ENCODE measurements at regions not wholly inside any gene's neighbourhood (a gene's known extent, or its start where the extent isn't known, plus 50 kb on each side); places are given as distances from the start of the nearest gene placed in this dataset.

DNA sequence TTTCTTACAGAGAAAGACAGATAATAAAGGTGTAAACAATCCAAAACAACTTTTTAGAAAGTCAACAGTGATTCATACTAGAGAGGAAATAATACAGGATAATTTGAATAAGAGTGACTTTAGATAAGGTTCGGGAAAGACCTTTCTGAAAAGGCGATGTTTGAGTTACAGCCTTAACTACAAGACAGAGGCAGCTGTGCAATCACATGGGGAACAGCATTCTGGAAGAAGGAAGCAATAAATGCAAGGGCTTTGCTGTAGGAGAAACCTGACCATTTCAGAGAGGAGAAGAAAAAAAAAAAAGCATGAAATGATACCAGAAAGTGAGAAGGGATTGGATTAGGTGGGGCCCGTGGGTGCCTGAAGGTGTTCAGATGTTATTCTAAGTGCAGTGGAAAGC, 200.6 kb upstream of the ATP11B start:
- H3K27ac Mint-ChIP-seq: no peak overlapping the region
- Histone ChIP-seq H3K4me3 (ENCODE audit: control insufficient read depth in 1 of 2, extremely low read depth in 1 of 2, low read length in 1 of 2) (no peak overlapping the region), H3K27ac (ENCODE audit: low read length) (no peak overlapping the region), H3K4me1 (ENCODE audit: control insufficient read depth in 1 of 2, extremely low read depth in 1 of 2, insufficient read depth in 2 of 2, low read length in 2 of 2) (no peaks in the 10 kb centered on the region), H3K27me3 (replicated peaks in 1 of 2; ENCODE audit: control insufficient read depth in 2 of 2, extremely low read depth in 1 of 2, insufficient read depth in 2 of 2, low read length in 1 of 2) (no peaks in the 10 kb centered on the region), H3K9me3 (no peaks in the 10 kb centered on the region), H3K36me3 (ENCODE audit: control insufficient read depth in 2 of 2, extremely low read depth in 1 of 2, insufficient read depth in 1 of 2, low read length in 1 of 2) (no peaks in the 10 kb centered on the region)
- H3K9me3 Mint-ChIP-seq: peaks cover 4 to 6% (median 4%) of the 10 kb centered on the region in 3 donors
- H3K4me3 Mint-ChIP-seq: no peak overlapping the region
- ATAC-seq (replicated peaks in 1 of 4) (no peak), DNase-seq (no peak)
- no peaks in the 10 kb centered on the region for H3K4me1 Mint-ChIP-seq
- no peaks in the 10 kb centered on the region for H3K36me3 Mint-ChIP-seq
- CTCF ChIA-PET: interaction anchor here in 1 of 2 donors (1.0 kb wide), 1 partner anchor 9 kb away, joined by 3 read pairs; no protein-coding TSS in a partner anchor
- WGBS (ENCODE audit: insufficient coverage): 92% methylated on average over 3 of the region's 3 CpGs
- POLR2A ChIA-PET: no interaction called here
- H3K27me3 Mint-ChIP-seq: peaks cover 2 to 13% of the 10 kb centered on the region in 2 donors

DNA sequence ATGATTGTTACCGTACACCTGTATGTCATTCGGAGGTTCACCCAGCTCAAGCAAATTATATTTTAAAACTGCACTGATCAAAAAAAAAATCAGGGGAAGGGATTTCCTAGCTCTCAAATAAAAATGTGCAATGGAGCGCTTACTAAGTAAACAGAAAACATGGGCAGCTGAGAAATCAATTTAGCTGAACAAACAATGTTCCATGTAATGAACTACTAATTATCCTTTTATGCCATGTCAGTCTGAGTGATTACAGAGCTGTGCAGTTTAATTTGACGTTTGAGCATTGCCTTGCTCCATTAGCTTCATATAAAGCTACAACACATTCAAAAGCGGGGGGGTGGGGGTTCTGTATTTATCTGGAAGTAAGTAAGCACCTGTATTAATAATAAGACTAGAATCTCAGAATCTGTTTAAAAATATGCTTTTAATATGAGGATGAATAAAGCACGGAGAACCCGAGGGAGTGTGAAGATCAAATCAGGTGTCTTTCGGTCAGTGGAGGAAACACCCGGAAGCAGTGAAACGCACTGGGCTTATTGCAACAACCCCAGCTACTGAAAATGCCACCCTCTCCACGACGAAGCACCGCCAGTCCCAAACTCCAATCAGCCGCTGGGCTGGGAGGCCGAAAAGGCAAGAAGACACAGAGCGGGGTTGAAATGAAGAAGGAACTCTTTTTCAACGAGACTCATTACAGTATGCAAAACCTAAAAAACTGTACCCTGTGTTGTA, 196.5 kb upstream of the ATP11B start:
- CTCF ChIA-PET: interaction anchor here in 1 of 2 donors (0.6 kb wide), 1 partner anchor 955 kb away, joined by 3 read pairs; no protein-coding TSS in a partner anchor
- POLR2A ChIA-PET: no interaction called here
- H3K27me3 ChIP-seq (replicated peaks in 1 of 2; ENCODE audit: control insufficient read depth in 2 of 2, extremely low read depth in 1 of 2, insufficient read depth in 2 of 2, low read length in 1 of 2): no peaks in the 10 kb centered on the region

DNA sequence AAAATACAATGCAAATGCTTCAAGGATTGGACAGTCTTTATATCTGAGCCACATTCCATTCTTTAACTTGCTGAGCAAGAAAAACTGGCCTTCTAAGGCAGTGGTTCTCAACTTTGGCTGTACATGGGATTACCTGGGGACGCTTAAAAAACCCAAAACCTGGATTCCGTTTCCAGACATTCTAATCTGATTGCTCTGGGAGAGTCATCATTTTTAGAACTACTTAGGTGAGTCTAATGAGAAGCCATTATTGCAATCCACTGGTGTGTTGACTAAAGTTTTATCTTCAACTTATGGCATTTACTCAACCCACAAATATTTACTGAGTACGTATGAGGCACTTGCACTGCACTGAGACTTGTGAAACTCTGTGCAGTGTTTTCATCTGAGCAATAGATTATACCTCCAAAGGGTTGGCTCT, 195.7 kb upstream of the ATP11B start:
- Mint-ChIP-seq H3K9me3 (no peaks in the 10 kb centered on the region), H3K27me3 (peaks cover 4 to 13% of the 10 kb centered on the region in 2 donors), H3K27ac (no peak overlapping the region), H3K36me3 (no peaks in the 10 kb centered on the region), H3K4me3 (no peak overlapping the region), H3K4me1 (no peaks in the 10 kb centered on the region)
- no peak overlapping the region for H3K27ac ChIP-seq (ENCODE audit: low read length)
- no peak overlapping the region for H3K4me3 ChIP-seq (ENCODE audit: control insufficient read depth in 1 of 2, extremely low read depth in 1 of 2, low read length in 1 of 2)
- ChIA-PET CTCF (no interaction called here), POLR2A (no interaction called here)
- H3K4me1 ChIP-seq (ENCODE audit: control insufficient read depth in 1 of 2, extremely low read depth in 1 of 2, insufficient read depth in 2 of 2, low read length in 2 of 2): no peaks in the 10 kb centered on the region
- ATAC-seq (replicated peaks in 1 of 4): no peak
- H3K36me3 ChIP-seq (ENCODE audit: control insufficient read depth in 2 of 2, extremely low read depth in 1 of 2, insufficient read depth in 1 of 2, low read length in 1 of 2): no peaks in the 10 kb centered on the region
- H3K27me3 ChIP-seq (replicated peaks in 1 of 2; ENCODE audit: control insufficient read depth in 2 of 2, extremely low read depth in 1 of 2, insufficient read depth in 2 of 2, low read length in 1 of 2): no peaks in the 10 kb centered on the region
- DNase-seq: no peak
- H3K9me3 ChIP-seq: no peaks in the 10 kb centered on the region
- WGBS (ENCODE audit: insufficient coverage): 100% methylated on average over 1 of the region's 3 CpGs

More for the DNA sequence above, 196.5 kb upstream of the ATP11B start:
- Mint-ChIP-seq H3K27me3 (peaks cover 4 to 13% of the 10 kb centered on the region in 2 donors), H3K27ac (no peak overlapping the region), H3K4me1 (no peaks in the 10 kb centered on the region), H3K36me3 (no peaks in the 10 kb centered on the region), H3K4me3 (no peak overlapping the region), H3K9me3 (no peaks in the 10 kb centered on the region)
- ATAC-seq (replicated peaks in 1 of 4) (no peak), DNase-seq (no peak)
- H3K9me3 ChIP-seq: no peaks in the 10 kb centered on the region
- WGBS (ENCODE audit: insufficient coverage): 100% methylated on average over 3 of the region's 17 CpGs
- no peaks in the 10 kb centered on the region for H3K36me3 ChIP-seq (ENCODE audit: control insufficient read depth in 2 of 2, extremely low read depth in 1 of 2, insufficient read depth in 1 of 2, low read length in 1 of 2)
- H3K27ac ChIP-seq (ENCODE audit: low read length): no peak overlapping the region
- H3K4me3 ChIP-seq (ENCODE audit: control insufficient read depth in 1 of 2, extremely low read depth in 1 of 2, low read length in 1 of 2): no peak overlapping the region
- no peaks in the 10 kb centered on the region for H3K4me1 ChIP-seq (ENCODE audit: control insufficient read depth in 1 of 2, extremely low read depth in 1 of 2, insufficient read depth in 2 of 2, low read length in 2 of 2)

DNA sequence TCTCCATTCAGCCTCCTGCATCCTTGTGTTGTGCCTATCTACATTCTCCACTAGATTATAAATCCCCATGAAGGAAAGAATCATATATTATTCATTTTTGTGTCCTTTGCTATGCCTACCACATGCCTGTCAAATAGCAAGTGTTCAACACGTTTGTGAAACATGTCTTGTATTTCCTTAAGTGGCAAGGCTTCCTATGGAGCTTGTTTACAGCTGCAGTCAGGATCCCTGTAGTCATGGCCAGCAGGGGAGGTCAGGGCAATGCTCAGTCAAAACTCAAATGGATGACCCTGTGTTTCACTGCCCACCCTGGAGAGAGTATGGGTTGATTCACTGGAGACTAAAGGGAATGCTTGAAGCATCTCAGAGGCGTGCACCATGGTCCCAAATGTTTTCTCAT, 191.7 kb upstream of the ATP11B start:
- no peaks in the 10 kb centered on the region for H3K9me3 Mint-ChIP-seq
- ATAC-seq (replicated peaks in 1 of 4) (no peak), DNase-seq (no peak)
- POLR2A ChIA-PET: no interaction called here
- no peaks in the 10 kb centered on the region for H3K4me1 Mint-ChIP-seq
- Histone ChIP-seq H3K27ac (ENCODE audit: low read length) (no peak overlapping the region), H3K36me3 (ENCODE audit: control insufficient read depth in 2 of 2, extremely low read depth in 1 of 2, insufficient read depth in 1 of 2, low read length in 1 of 2) (no peaks in the 10 kb centered on the region), H3K9me3 (no peaks in the 10 kb centered on the region), H3K4me1 (ENCODE audit: control insufficient read depth in 1 of 2, extremely low read depth in 1 of 2, insufficient read depth in 2 of 2, low read length in 2 of 2) (no peaks in the 10 kb centered on the region), H3K27me3 (replicated peaks in 1 of 2; ENCODE audit: control insufficient read depth in 2 of 2, extremely low read depth in 1 of 2, insufficient read depth in 2 of 2, low read length in 1 of 2) (no peaks in the 10 kb centered on the region), H3K4me3 (ENCODE audit: control insufficient read depth in 1 of 2, extremely low read depth in 1 of 2, low read length in 1 of 2) (no peak overlapping the region)
- peaks cover 0 to 2% of the 10 kb centered on the region in 2 donors for H3K27me3 Mint-ChIP-seq
- 78% methylated on average over 1 of the region's 2 CpGs for WGBS (ENCODE audit: insufficient coverage)
- no peaks in the 10 kb centered on the region for H3K36me3 Mint-ChIP-seq
- H3K4me3 Mint-ChIP-seq: no peak overlapping the region
- no peak overlapping the region for H3K27ac Mint-ChIP-seq
- CTCF ChIA-PET: no interaction called here

DNA sequence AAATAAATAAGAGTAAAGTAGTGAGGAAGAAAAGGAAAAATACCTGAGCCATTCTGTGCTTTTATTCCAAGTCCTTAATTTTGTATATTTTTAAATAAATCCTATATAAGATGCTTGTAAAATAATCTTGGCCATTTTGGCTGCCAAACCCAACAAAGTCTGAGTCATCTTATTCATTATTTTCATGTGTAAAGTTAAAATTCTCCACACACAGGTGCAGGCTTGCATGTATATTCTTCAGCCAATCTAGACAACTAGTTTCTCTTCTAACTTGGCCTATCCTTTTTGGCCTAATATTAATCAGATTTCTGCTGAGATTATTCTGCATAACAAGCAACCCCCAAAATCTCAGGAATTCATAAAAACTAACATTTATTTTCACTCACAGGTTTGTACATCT, 189.8 kb upstream of the ATP11B start:
- ChIA-PET POLR2A (no interaction called here), CTCF (no interaction called here)
- DNase-seq: no peak
- no peak overlapping the region for H3K27ac ChIP-seq (ENCODE audit: low read length)
- no peaks in the 10 kb centered on the region for H3K4me1 ChIP-seq (ENCODE audit: control insufficient read depth in 1 of 2, extremely low read depth in 1 of 2, insufficient read depth in 2 of 2, low read length in 2 of 2)
- Mint-ChIP-seq H3K27me3 (peaks cover 0 to 5% of the 10 kb centered on the region in 2 donors), H3K4me3 (no peak overlapping the region), H3K27ac (no peak overlapping the region), H3K4me1 (no peaks in the 10 kb centered on the region), H3K36me3 (no peaks in the 10 kb centered on the region), H3K9me3 (no peaks in the 10 kb centered on the region)
- no peak overlapping the region for H3K4me3 ChIP-seq (ENCODE audit: control insufficient read depth in 1 of 2, extremely low read depth in 1 of 2, low read length in 1 of 2)
- no peaks in the 10 kb centered on the region for H3K9me3 ChIP-seq
- no peak for ATAC-seq (replicated peaks in 1 of 4)
- no peaks in the 10 kb centered on the region for H3K27me3 ChIP-seq (replicated peaks in 1 of 2; ENCODE audit: control insufficient read depth in 2 of 2, extremely low read depth in 1 of 2, insufficient read depth in 2 of 2, low read length in 1 of 2)
- H3K36me3 ChIP-seq (ENCODE audit: control insufficient read depth in 2 of 2, extremely low read depth in 1 of 2, insufficient read depth in 1 of 2, low read length in 1 of 2): no peaks in the 10 kb centered on the region

- Histone ChIP-seq H3K27ac (ENCODE audit: low read length) (no peak overlapping the region), H3K4me1 (ENCODE audit: control insufficient read depth in 1 of 2, extremely low read depth in 1 of 2, insufficient read depth in 2 of 2, low read length in 2 of 2) (no peaks in the 10 kb centered on the region), H3K4me3 (ENCODE audit: control insufficient read depth in 1 of 2, extremely low read depth in 1 of 2, low read length in 1 of 2) (no peak overlapping the region), H3K27me3 (replicated peaks in 1 of 2; ENCODE audit: control insufficient read depth in 2 of 2, extremely low read depth in 1 of 2, insufficient read depth in 2 of 2, low read length in 1 of 2) (no peaks in the 10 kb centered on the region), H3K36me3 (ENCODE audit: control insufficient read depth in 2 of 2, extremely low read depth in 1 of 2, insufficient read depth in 1 of 2, low read length in 1 of 2) (no peaks in the 10 kb centered on the region), H3K9me3 (no peaks in the 10 kb centered on the region)
- H3K9me3 Mint-ChIP-seq: no peaks in the 10 kb centered on the region
- no peak for DNase-seq
- H3K36me3 Mint-ChIP-seq: no peaks in the 10 kb centered on the region
- ChIA-PET CTCF (no interaction called here), POLR2A (no interaction called here)
- WGBS (ENCODE audit: insufficient coverage): no CpG with 5 or more reads among the region's 5 CpGs
- H3K4me3 Mint-ChIP-seq: no peak overlapping the region
- no peak overlapping the region for H3K27ac Mint-ChIP-seq
- no peaks in the 10 kb centered on the region for H3K4me1 Mint-ChIP-seq
- ATAC-seq (replicated peaks in 1 of 4): no peak
- H3K27me3 Mint-ChIP-seq: peaks cover 0 to 12% of the 10 kb centered on the region in 2 donors
Observed at GRCh38 chr3:182605882-182606611, 187.3 kb upstream of the ATP11B start.
